Endothelial cell of umbilical vein (primary cell): ENCODE measurements at regions not wholly inside any gene's neighbourhood (a gene's known extent, or its start where the extent isn't known, plus 50 kb on each side); places are given as distances from the start of the nearest gene placed in this dataset.

Source experiments
- BruUV-seq: library from RNA; stranded (reverse); fragments of 400-500 nt; replicated peaks from 2 replicates; lab custom pipeline; 2021; lab: Mats Ljungman, UMichigan
- CTCF ChIA-PET: fragments of 300-600, 350-600 bp; sonication (Branson Sonifier 250); formaldehyde crosslinking; loops from one replicate; lab custom pipeline; 2021; ENCODE audit warnings: antibody characterized with exemption, inconsistent platforms; lab: Charles Lee
- POLR2A ChIA-PET: fragments of 300-600, 350-600 bp; sonication (Branson Sonifier 250); formaldehyde crosslinking; loops from one replicate; lab custom pipeline; 2021; ENCODE audit warnings: antibody characterized with exemption, inconsistent platforms; lab: Charles Lee
- DNase-seq: peaks from one replicate; pipeline ENCODE4 v3.0.0-alpha.2; 2011; ENCODE audit warnings: low read depth, low spot score
- FAIRE-seq: peaks from 2 replicates; lab custom pipeline; 2011; peaks lifted over from hg19 to GRCh38; lab: Jason Lieb, UNC
- H2AFZ ChIP-seq: 2 replicates; pipeline ENCODE4 v1.6.0; 2012; ENCODE audit warnings: low read depth, low read length, control low read depth, inconsistent platforms
- H3K27ac ChIP-seq: 2 replicates; pipeline ENCODE4 v1.5.1; 2011; ENCODE audit warnings: low read depth, mild to moderate bottlenecking, control low read depth, low read length, moderate library complexity; ENCODE audit not compliant: insufficient read depth
- H3K27me3 ChIP-seq, 2 experiments: 2 replicates each; pipeline versions ENCODE4 v1.6.0 to v1.6.1; 2011; ENCODE audit warnings: low read length in 2 of 2, mixed read lengths in 1 of 2; ENCODE audit not compliant: control insufficient read depth in 2 of 2, insufficient read depth in 2 of 2
- H3K36me3 ChIP-seq, 2 experiments: 2 replicates in 1 of 2; 3 replicates in 1 of 2; pipeline ENCODE4 v1.5.1; 2011; ENCODE audit warnings: low read length in 2 of 2, mild to moderate bottlenecking in 1 of 2, moderate library complexity in 1 of 2; ENCODE audit not compliant: control insufficient read depth in 2 of 2, insufficient read depth in 2 of 2; ENCODE audit errors: extremely low read depth in 1 of 2
- H3K4me1 ChIP-seq: 3 replicates; pipeline ENCODE4 v1.5.1; 2011; ENCODE audit warnings: mild to moderate bottlenecking, low read length; ENCODE audit not compliant: control insufficient read depth, insufficient read depth; ENCODE audit errors: extremely low read depth
- H3K4me2 ChIP-seq: 2 replicates; pipeline ENCODE4 v1.6.1; 2011; ENCODE audit warnings: low read length, control low read depth, mixed read lengths; ENCODE audit not compliant: insufficient read depth
- H3K4me3 ChIP-seq, 3 experiments: fragments of 200-600 bp in 1 of 3; sonication (generic), shearing (Covaris generic) in 1 of 3; replicated peaks in 1 of 3; 2 replicates each; pipeline ENCODE4 v1.5.1; 2011 to 2016; ENCODE audit warnings: control low read depth in 3 of 3, low read length in 3 of 3, mild to moderate bottlenecking in 2 of 3, inconsistent platforms in 1 of 3, low read depth in 1 of 3, moderate library complexity in 1 of 3; ENCODE audit not compliant: insufficient read depth in 1 of 3
- H3K79me2 ChIP-seq: 2 replicates; pipeline ENCODE4 v1.6.0; 2012; ENCODE audit warnings: low read length, inconsistent platforms; ENCODE audit not compliant: control insufficient read depth, insufficient read depth
- H3K9ac ChIP-seq: replicated peaks from 2 replicates; pipeline ENCODE3; 2011; ENCODE audit warnings: low read length, control low read depth; ENCODE audit not compliant: insufficient read depth; ENCODE audit errors: extremely low read depth
- H3K9me1 ChIP-seq: replicated peaks from 3 replicates; pipeline ENCODE4 v1.6.0; 2011; ENCODE audit warnings: mild to moderate bottlenecking, low read length; ENCODE audit not compliant: control insufficient read depth, insufficient read depth; ENCODE audit errors: extremely low read depth
- H3K9me3 ChIP-seq: replicated peaks from 2 replicates; pipeline ENCODE4 v1.5.1; 2012; ENCODE audit warnings: low read length, inconsistent platforms; ENCODE audit not compliant: control insufficient read depth, insufficient read depth
- H4K20me1 ChIP-seq: replicated peaks from 2 replicates; pipeline ENCODE3; 2011; ENCODE audit warnings: mild to moderate bottlenecking, low read length; ENCODE audit not compliant: control insufficient read depth, insufficient read depth; ENCODE audit errors: extremely low read depth
- CTCF ChIP-seq, 2 donors: IDR thresholded peaks; 1 replicate in 1 of 2; 2 replicates in 1 of 2; pipeline ENCODE4 v1.5.1; 2011; ENCODE audit warnings: low read length in 2 of 2, mild to moderate bottlenecking in 2 of 2, moderate library complexity in 2 of 2, control low read depth in 1 of 2, inconsistent platforms in 1 of 2, low read depth in 1 of 2; ENCODE audit not compliant: insufficient read depth in 1 of 2; ENCODE audit errors: extremely low read depth in 1 of 2
- EZH2 ChIP-seq: IDR thresholded peaks from 2 replicates; pipeline ENCODE4 v1.6.1; 2012; ENCODE audit warnings: borderline replicate concordance, low read depth, mild to moderate bottlenecking, moderate library complexity, low read length, inconsistent platforms; ENCODE audit not compliant: severe bottlenecking
- FOS ChIP-seq: IDR thresholded peaks from 2 replicates; pipeline ENCODE4 v1.6.1; 2011; ENCODE audit warnings: mild to moderate bottlenecking, low read length, moderate library complexity, borderline replicate concordance; ENCODE audit not compliant: insufficient read depth
- GATA2 ChIP-seq: IDR thresholded peaks from 2 replicates; pipeline ENCODE4 v1.7.0; 2011; ENCODE audit warnings: low read depth, mild to moderate bottlenecking, moderate library complexity, mixed read lengths, low read length; ENCODE audit not compliant: insufficient read length, insufficient read depth
- JUN ChIP-seq: IDR thresholded peaks from 2 replicates; pipeline ENCODE4 v1.6.1; 2011; ENCODE audit warnings: borderline replicate concordance, low read depth; ENCODE audit not compliant: insufficient read length, insufficient read depth
- MAX ChIP-seq: IDR thresholded peaks from 2 replicates; pipeline ENCODE4 v1.6.1; 2011; ENCODE audit not compliant: insufficient read depth, insufficient read length
- MYC ChIP-seq: IDR thresholded peaks from one replicate; pipeline ENCODE4 v1.6.1; 2011; ENCODE audit warnings: mild to moderate bottlenecking, low read depth, low read length
- POLR2A ChIP-seq: IDR thresholded peaks from 2 replicates; pipeline ENCODE4 v1.6.1; 2012; ENCODE audit warnings: low read depth, mild to moderate bottlenecking, control low read depth, low read length
- POLR2AphosphoS5 ChIP-seq: IDR thresholded peaks from 2 replicates; pipeline ENCODE4 v1.6.1; 2012; ENCODE audit warnings: low read depth, mild to moderate bottlenecking, control low read depth, low read length, moderate library complexity; ENCODE audit not compliant: insufficient read depth
- dilution Hi-C: fragments of 300-500 bp; cut with MboI; formaldehyde crosslinking; loops from one replicate; pipeline ENCODE4 v1.15.0; 2019; ENCODE audit warnings: low sequenced_read_pairs; ENCODE audit not compliant: extremely low pct_ligation_motif_present
- intact Hi-C: fragments of 100-400 bp; cut with micrococcal nuclease; formaldehyde crosslinking; loops from one replicate; pipeline ENCODE4 v1.10.0; 2022

- Histone ChIP-seq H3K27me3 (no peaks in the 10 kb centered on the region), H3K4me2 (no peak overlapping the region), H3K9ac (no peak overlapping the region), H3K4me3 (no peak overlapping the region), H3K79me2 (no peaks in the 10 kb centered on the region), H3K4me1 (no peaks in the 10 kb centered on the region), H3K9me3 (no peaks in the 10 kb centered on the region), H3K9me1 (no peaks in the 10 kb centered on the region), H3K36me3 (no peaks in the 10 kb centered on the region), H4K20me1 (no peaks in the 10 kb centered on the region), H2AFZ (no peak overlapping the region), H3K27ac (no peak overlapping the region)
- dilution Hi-C loops: no loop called here
- intact Hi-C loops: no loop called here
- no TSS peak for BruUV-seq
- POLR2A ChIA-PET: no interaction called here
- CTCF ChIA-PET: no interaction called here
- no peak for DNase-seq
- no peak for FAIRE-seq
- TF ChIP-seq GATA2 (no peak), EZH2 (no peak), CTCF (IDR thresholded peaks at IDR 0.05; ENCODE audit: extremely low read depth in 1 of 2, insufficient read depth in 1 of 2, low read depth in 1 of 2, low read length in 2 of 2) (no peak), MYC (no peak), FOS (no peak), POLR2A (no peak), MAX (no peak), POLR2AphosphoS5 (no peak), JUN (no peak)
These were observed 135.9 kb downstream of the CYP26B1 start for GRCh38 chr2:72011791-72012190.
